ENCODE measurements at regions not wholly inside any gene's neighbourhood (a gene's known extent, or its start where the extent isn't known, plus 50 kb on each side); places are given as distances from the start of the nearest gene placed in this dataset.

- Histone ChIP-seq H3K36me3 (ENCODE audit: insufficient read depth, low read length) (no peaks in the 10 kb centered on the region), H3K9me3 (ENCODE audit: low read depth, low read length) (peaks cover 4% of the 10 kb centered on the region; the same call in 1 of the 2 replicates), H3K9ac (ENCODE audit: insufficient read length) (no peak overlapping the region), H3K27ac (no peak overlapping the region), H3K4me3 (no peak overlapping the region)
- TF ChIP-seq POLR2AphosphoS5 (IDR thresholded peaks at IDR 0.05; ENCODE audit: borderline replicate concordance, low read depth, low read length) = no peak
- TF ChIP-seq FOXP2 (optimal IDR thresholded peaks at IDR 0.05; ENCODE audit: control extremely low read depth, extremely low read length, insufficient read depth) = no peak
- TF ChIP-seq EZH2 (IDR thresholded peaks at IDR 0.05) = no peak
- no peak for DNase-seq (ENCODE audit: low read depth, low spot score)
Measured at GRCh38 chr1:185608177-185608576, 126.0 kb upstream of the HMCN1 start.

GRCh38 chr1:185603158-185603557, 131.0 kb upstream of the HMCN1 start:
- Histone ChIP-seq H3K9ac (ENCODE audit: insufficient read length) (no peak overlapping the region), H3K4me3 (no peak overlapping the region), H3K9me3 (ENCODE audit: low read depth, low read length) (no peaks in the 10 kb centered on the region), H3K36me3 (ENCODE audit: insufficient read depth, low read length) (no peaks in the 10 kb centered on the region), H3K27ac (no peak overlapping the region)
- no peak for TF ChIP-seq POLR2AphosphoS5 (IDR thresholded peaks at IDR 0.05; ENCODE audit: borderline replicate concordance, low read depth, low read length)
- no peak for TF ChIP-seq EZH2 (IDR thresholded peaks at IDR 0.05)
- TF ChIP-seq FOXP2 (optimal IDR thresholded peaks at IDR 0.05; ENCODE audit: control extremely low read depth, extremely low read length, insufficient read depth) = no peak
- DNase-seq (ENCODE audit: low read depth, low spot score) = no peak

GRCh38 chr1:185601189-185601588, 133.0 kb upstream of the HMCN1 start:
- Histone ChIP-seq H3K9ac (ENCODE audit: insufficient read length) (no peak overlapping the region), H3K36me3 (ENCODE audit: insufficient read depth, low read length) (no peaks in the 10 kb centered on the region), H3K4me3 (no peak overlapping the region), H3K9me3 (ENCODE audit: low read depth, low read length) (no peaks in the 10 kb centered on the region), H3K27ac (no peak overlapping the region)
- no peak for TF ChIP-seq FOXP2 (optimal IDR thresholded peaks at IDR 0.05; ENCODE audit: control extremely low read depth, extremely low read length, insufficient read depth)
- TF ChIP-seq EZH2 (IDR thresholded peaks at IDR 0.05) = no peak
- TF ChIP-seq POLR2AphosphoS5 (IDR thresholded peaks at IDR 0.05; ENCODE audit: borderline replicate concordance, low read depth, low read length) = no peak
- no peak for DNase-seq (ENCODE audit: low read depth, low spot score)

GRCh38 chr1:185600641-185601040, 133.6 kb upstream of the HMCN1 start:
- H3K4me3 ChIP-seq = no peak overlapping the region
- no peaks in the 10 kb centered on the region for H3K36me3 ChIP-seq (ENCODE audit: insufficient read depth, low read length)
- H3K27ac ChIP-seq = no peak overlapping the region
- H3K9ac ChIP-seq (ENCODE audit: insufficient read length) = no peak overlapping the region
- TF ChIP-seq FOXP2 (optimal IDR thresholded peaks at IDR 0.05; ENCODE audit: control extremely low read depth, extremely low read length, insufficient read depth) (no peak), EZH2 (IDR thresholded peaks at IDR 0.05) (no peak), POLR2AphosphoS5 (IDR thresholded peaks at IDR 0.05; ENCODE audit: borderline replicate concordance, low read depth, low read length) (no peak)
- DNase-seq (ENCODE audit: low read depth, low spot score) = no peak
- H3K9me3 ChIP-seq (ENCODE audit: low read depth, low read length) = no peaks in the 10 kb centered on the region

- no peak overlapping the region for H3K9ac ChIP-seq (ENCODE audit: insufficient read length)
- no peaks in the 10 kb centered on the region for H3K9me3 ChIP-seq (ENCODE audit: low read depth, low read length)
- no peaks in the 10 kb centered on the region for H3K36me3 ChIP-seq (ENCODE audit: insufficient read depth, low read length)
- no peak overlapping the region for H3K4me3 ChIP-seq
- no peak for TF ChIP-seq FOXP2 (optimal IDR thresholded peaks at IDR 0.05; ENCODE audit: control extremely low read depth, extremely low read length, insufficient read depth)
- no peak for DNase-seq (ENCODE audit: low read depth, low spot score)
- no peak overlapping the region for H3K27ac ChIP-seq
Measured at GRCh38 chr1:185598332-185598731, 135.9 kb upstream of the HMCN1 start.

GRCh38 chr1:185595835-185596667, 138.1 kb upstream of the HMCN1 start:
- Histone ChIP-seq H3K27ac (0 out of 2 replicates have a peak overlapping the region, but pooled peaks have one; percentile 66), H3K9me3 (ENCODE audit: low read depth, low read length) (no peaks in the 10 kb centered on the region), H3K4me3 (no peak overlapping the region), H3K36me3 (ENCODE audit: insufficient read depth, low read length) (no peaks in the 10 kb centered on the region), H3K9ac (ENCODE audit: insufficient read length) (no peak overlapping the region)
- DNase-seq (ENCODE audit: low read depth, low spot score) = no peak
- no peak for TF ChIP-seq POLR2AphosphoS5 (IDR thresholded peaks at IDR 0.05; ENCODE audit: borderline replicate concordance, low read depth, low read length)
- TF ChIP-seq EZH2 (IDR thresholded peaks at IDR 0.05) = no peak
- no peak for TF ChIP-seq FOXP2 (optimal IDR thresholded peaks at IDR 0.05; ENCODE audit: control extremely low read depth, extremely low read length, insufficient read depth)

- Histone ChIP-seq H3K36me3 (ENCODE audit: insufficient read depth, low read length) (no peaks in the 10 kb centered on the region), H3K27ac (peak overlapping the region; percentile 66; the same call in 1 of the 2 replicates), H3K4me3 (peak overlapping the region; percentile 36; the same call in 1 of the 2 replicates), H3K9ac (ENCODE audit: insufficient read length) (no peak overlapping the region), H3K9me3 (ENCODE audit: low read depth, low read length) (no peaks in the 10 kb centered on the region)
- DNase-seq (ENCODE audit: low read depth, low spot score) = peak; percentile 75
- TF ChIP-seq POLR2AphosphoS5 (IDR thresholded peaks at IDR 0.05; ENCODE audit: borderline replicate concordance, low read depth, low read length) = no peak; the same call in 1 of the 2 replicates
- no peak for TF ChIP-seq FOXP2 (optimal IDR thresholded peaks at IDR 0.05; ENCODE audit: control extremely low read depth, extremely low read length, insufficient read depth)
- no peak for TF ChIP-seq EZH2 (IDR thresholded peaks at IDR 0.05)
Measured at GRCh38 chr1:185594786-185595410, 139.3 kb upstream of the HMCN1 start.

- H3K4me3 ChIP-seq = no peak overlapping the region
- H3K9ac ChIP-seq (ENCODE audit: insufficient read length) = no peak overlapping the region
- no peak overlapping the region for H3K27ac ChIP-seq
- H3K36me3 ChIP-seq (ENCODE audit: insufficient read depth, low read length) = no peaks in the 10 kb centered on the region
- H3K9me3 ChIP-seq (ENCODE audit: low read depth, low read length) = no peaks in the 10 kb centered on the region
- TF ChIP-seq POLR2AphosphoS5 (IDR thresholded peaks at IDR 0.05; ENCODE audit: borderline replicate concordance, low read depth, low read length) (no peak), EZH2 (IDR thresholded peaks at IDR 0.05) (no peak), FOXP2 (optimal IDR thresholded peaks at IDR 0.05; ENCODE audit: control extremely low read depth, extremely low read length, insufficient read depth) (no peak)
- no peak for DNase-seq (ENCODE audit: low read depth, low spot score)
Measured at GRCh38 chr1:185593271-185593670, 140.9 kb upstream of the HMCN1 start.

All from SK-N-MC (cell line).